HFF-Myc (cell line): ENCODE measurements at regions not wholly inside any gene's neighbourhood (a gene's known extent, or its start where the extent isn't known, plus 50 kb on each side); places are given as distances from the start of the nearest gene placed in this dataset.

Experiments
- DNase-seq: peaks from one replicate; pipeline ENCODE4 v3.0.0-alpha.2; 2011; ENCODE audit warnings: low read depth; ENCODE audit errors: extremely low read depth
- H3K4me3 ChIP-seq: replicated peaks from 2 replicates; pipeline ENCODE4 v1.5.1; 2011; ENCODE audit warnings: low read depth, mild to moderate bottlenecking, control low read depth, low read length
- TF ChIP-seq, protein P1 (sequence below): IDR thresholded peaks from 2 replicates; pipeline ENCODE4 v1.5.1; 2012; ENCODE audit warnings: mild to moderate bottlenecking, low read depth, low read length, control low read depth; ENCODE audit errors: missing control alignments

DNA sequence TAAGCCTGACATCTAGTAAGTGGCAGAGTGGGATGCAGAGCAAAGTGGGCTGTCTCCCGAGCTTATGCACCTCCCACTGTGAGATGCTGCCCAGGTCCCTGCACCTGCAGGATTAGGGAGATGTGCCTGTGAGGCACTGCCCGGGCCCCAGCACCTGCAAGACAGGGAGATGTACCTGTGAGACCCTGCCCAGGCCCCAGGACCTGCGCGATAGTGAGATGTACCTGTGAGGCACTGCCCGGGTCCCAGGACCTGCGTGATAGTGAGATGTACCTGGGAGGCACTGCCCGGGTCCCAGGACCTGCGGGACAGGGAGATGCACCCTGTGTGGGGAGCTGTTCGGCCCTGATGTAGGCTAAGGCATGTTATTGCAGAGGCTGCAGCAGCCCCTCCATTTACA lies 622.8 kb downstream of the PTPRU start:
- no peak overlapping the region for H3K4me3 ChIP-seq
- TF ChIP-seq, protein P1, sequence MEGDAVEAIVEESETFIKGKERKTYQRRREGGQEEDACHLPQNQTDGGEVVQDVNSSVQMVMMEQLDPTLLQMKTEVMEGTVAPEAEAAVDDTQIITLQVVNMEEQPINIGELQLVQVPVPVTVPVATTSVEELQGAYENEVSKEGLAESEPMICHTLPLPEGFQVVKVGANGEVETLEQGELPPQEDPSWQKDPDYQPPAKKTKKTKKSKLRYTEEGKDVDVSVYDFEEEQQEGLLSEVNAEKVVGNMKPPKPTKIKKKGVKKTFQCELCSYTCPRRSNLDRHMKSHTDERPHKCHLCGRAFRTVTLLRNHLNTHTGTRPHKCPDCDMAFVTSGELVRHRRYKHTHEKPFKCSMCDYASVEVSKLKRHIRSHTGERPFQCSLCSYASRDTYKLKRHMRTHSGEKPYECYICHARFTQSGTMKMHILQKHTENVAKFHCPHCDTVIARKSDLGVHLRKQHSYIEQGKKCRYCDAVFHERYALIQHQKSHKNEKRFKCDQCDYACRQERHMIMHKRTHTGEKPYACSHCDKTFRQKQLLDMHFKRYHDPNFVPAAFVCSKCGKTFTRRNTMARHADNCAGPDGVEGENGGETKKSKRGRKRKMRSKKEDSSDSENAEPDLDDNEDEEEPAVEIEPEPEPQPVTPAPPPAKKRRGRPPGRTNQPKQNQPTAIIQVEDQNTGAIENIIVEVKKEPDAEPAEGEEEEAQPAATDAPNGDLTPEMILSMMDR: no peak
- no peak for DNase-seq

DNA sequence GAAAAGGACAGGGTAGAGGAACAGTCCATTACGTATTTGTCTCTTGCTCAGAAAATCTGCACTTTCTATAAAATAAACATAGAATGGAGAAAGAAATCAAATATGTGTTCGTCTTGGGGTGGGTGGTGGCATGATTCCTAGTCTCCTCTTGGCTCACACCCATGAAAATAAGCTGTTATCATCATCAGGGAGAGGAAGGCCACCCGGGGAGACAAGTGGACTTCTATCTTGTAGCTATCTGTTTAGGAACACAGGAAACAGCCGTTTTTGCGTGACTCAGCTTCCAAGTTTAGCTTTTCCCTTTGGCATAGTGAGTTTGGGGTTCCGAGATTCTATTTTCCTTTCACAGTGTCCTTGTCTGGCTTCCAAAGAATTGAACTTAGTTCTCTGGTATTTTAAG lies 622.3 kb downstream of the PTPRU start:
- TF ChIP-seq, protein P1: no peak

DNA sequence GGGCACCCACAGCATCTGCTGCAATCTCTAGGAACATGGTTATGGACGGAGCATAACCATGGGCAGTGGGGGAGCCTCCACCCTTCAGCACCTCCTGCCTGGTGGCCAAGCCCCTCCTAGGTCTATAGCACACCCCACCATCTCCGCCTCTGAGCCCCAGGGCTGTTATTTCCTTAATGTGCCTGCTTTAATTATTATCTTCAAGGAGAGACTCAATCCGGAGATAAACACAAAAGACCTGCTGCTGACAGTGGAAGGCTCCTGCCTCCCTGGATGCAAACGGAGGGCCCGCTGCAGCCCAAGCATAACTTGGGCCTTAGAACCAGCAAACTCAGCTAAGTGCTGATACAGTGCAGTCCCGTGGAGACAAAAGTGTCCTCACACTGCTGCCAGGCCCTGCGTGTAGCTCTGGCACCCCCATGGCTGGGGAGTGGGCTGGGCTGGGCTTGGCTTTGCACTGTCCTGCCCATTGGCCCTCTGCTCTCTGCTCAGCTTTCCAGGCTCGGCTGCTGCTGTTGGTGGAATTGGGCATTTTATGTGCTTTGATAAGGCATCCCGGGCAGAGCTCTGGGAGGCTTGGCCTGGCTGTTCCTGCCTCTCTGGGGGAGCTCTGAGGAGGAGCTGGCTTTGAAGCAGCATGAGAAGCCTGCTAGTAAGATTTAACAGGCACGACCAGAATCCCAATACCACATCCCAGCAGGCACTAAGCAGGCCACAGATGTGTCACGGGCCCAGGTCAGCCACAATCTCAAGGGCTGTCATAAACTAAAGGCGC lies 620.2 kb downstream of the PTPRU start:
- H3K4me3 ChIP-seq: no peak overlapping the region
- no peak for DNase-seq
- TF ChIP-seq, protein P1: no peak

More for the DNA sequence above, 622.3 kb downstream of the PTPRU start:
- no peak for DNase-seq
- no peak overlapping the region for H3K4me3 ChIP-seq

DNA sequence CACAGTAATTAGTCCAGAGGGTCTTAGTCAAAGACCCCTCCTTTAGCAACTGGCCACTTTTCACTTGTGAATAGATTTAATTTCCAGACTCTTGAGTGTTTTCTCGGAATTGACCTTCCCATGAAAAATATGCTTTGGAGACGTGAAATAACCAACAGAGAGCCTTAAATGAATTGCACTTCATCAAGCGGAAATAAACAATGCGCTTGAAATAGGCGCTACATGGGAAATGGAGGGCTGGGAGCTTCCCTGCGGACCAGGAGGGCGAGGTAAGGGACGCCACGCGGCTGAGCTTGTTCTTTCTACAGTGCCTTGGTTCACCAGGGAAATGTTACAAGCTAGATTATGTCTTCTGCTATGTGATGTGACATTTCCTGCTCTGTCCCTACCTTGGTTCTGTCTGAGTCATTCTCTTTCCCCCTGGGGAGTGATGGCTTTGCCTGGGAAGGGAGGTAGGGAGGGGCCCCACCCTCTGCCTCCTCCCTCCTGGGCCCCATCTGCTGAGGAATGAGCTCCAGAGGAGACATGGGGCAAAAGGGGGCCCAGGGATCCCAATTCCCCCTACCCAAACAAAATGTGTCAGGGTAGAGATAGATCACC lies 619.3 kb downstream of the PTPRU start:
- TF ChIP-seq, protein P1: no peak
- no peak for DNase-seq
- H3K4me3 ChIP-seq: no peak overlapping the region

DNA sequence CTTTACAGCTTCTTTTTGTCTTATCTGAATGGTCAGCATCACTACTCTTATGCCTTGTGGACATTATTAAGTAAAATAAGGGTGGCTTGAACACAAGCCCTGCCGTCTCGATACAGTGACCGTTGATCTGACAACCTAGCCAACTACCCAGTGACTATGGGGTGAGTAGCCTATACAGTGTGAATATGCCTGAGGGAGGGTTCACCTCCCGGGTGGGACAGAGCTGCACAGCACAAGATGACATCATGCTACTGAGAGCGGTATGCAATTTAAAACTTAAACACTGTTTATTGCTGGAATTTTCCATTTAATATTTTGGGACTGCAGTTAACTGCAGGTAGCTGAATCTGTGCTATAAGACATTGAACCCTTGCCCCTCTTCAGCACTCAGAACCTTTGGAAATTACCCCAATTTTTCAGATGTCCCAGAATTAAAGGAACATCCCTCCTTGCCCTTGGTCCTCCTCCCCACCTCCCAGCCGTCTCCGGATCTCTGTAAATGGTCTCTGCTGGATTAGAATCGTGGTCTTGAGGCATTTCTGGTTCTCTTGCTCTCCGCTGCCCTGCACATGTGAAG lies 618.5 kb downstream of the PTPRU start:
- TF ChIP-seq, protein P1: no peak
- no peak for DNase-seq
- no peak overlapping the region for H3K4me3 ChIP-seq

DNA sequence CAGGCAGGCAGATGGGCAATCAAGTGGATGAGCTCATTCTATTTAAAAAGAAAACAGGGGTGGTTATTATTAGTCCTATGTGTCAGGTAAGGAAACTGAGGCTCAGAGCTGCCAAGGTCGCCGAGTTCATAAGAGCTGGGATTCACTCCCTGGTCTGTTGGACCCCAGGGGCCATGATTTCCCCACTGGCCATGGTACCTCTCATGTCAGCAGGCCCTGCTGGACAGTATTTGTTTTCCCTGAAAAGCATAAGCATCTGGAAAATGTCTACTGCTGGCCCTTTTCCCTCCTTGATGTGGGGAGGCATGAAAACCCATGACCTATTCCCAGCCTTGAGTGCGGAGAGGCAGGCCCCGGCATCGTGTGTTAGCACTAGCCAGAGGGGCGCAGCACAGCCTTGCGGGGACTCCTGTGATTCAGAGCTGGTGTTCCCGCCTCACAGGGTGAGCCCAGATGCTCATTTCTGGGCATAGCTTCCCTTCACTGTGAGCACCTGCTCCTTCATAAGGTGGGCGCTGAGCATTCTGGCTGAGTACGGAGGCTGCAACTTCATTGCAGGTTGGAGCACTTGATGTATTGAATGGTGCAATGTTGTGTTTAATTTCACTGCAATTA lies 617.5 kb downstream of the PTPRU start:
- TF ChIP-seq, protein P1: no peak
- H3K4me3 ChIP-seq: no peak overlapping the region
- no peak for DNase-seq
